A549 (cell line): ENCODE measurements at regions not wholly inside any gene's neighbourhood (a gene's known extent, or its start where the extent isn't known, plus 50 kb on each side); places are given as distances from the start of the nearest gene placed in this dataset.

Experiments used
- ATAC-seq, 2 experiments: fragments of 200-7000 bp in 1 of 2; fragments of >200 bp in 1 of 2; cut with Nextera tagmentation in 1 of 2; cut with Tn5 transposase in 1 of 2; 3 replicates each; pipeline versions ENCODE4 v1.8.0 to v1.9.1; 2018 to 2020; ENCODE audit warnings: mild to moderate bottlenecking in 1 of 2, moderate library complexity in 1 of 2
- CTCF ChIA-PET: fragments of 300-600 bp; sonication (Branson Sonifier 250); formaldehyde crosslinking; extraction: SDS; loops from one replicate; lab custom pipeline; 2021; ENCODE audit warnings: antibody characterized with exemption, inconsistent platforms; lab: Yijun Ruan, JAX
- POLR2A ChIA-PET: fragments of 350-600 bp; formaldehyde crosslinking; extraction: SDS; loops from one replicate; lab custom pipeline; 2021; ENCODE audit warnings: antibody characterized with exemption, inconsistent platforms; lab: Yijun Ruan, JAX
- DNase-seq, 2 experiments: peaks; one replicate each; pipeline versions ENCODE4 v3.0.0 to v3.0.0-alpha.2; 2011 to 2016; ENCODE audit warnings: low read depth in 1 of 2, low spot score in 1 of 2
- FAIRE-seq: peaks from 2 replicates; lab custom pipeline; 2011; peaks lifted over from hg19 to GRCh38; lab: Jason Lieb, UNC
- H3K27ac ChIP-seq, 2 experiments: fragments of >200 bp; sonication (Bioruptor Twin); formaldehyde crosslinking; 3 replicates each; pipeline ENCODE4 v1.5.1; 2016 to 2017
- H3K4me1 ChIP-seq: fragments of >200 bp; sonication (Bioruptor Twin); formaldehyde crosslinking; 3 replicates; pipeline ENCODE4 v1.6.1; 2016
- H3K4me2 ChIP-seq: fragments of >200 bp; sonication (Bioruptor Twin); formaldehyde crosslinking; 3 replicates; pipeline ENCODE4 v1.6.1; 2016
- H3K4me3 ChIP-seq: fragments of >200 bp; sonication (Bioruptor Twin); formaldehyde crosslinking; 3 replicates; pipeline ENCODE4 v1.5.1; 2016
- H3K9me3 ChIP-seq: fragments of >200 bp; sonication (Bioruptor Twin); formaldehyde crosslinking; 3 replicates; pipeline ENCODE4 v1.6.1; 2016
- ATOH8 ChIP-seq: fragments of 250-450 bp; sonication (Bioruptor Pico); IDR thresholded peaks from 2 replicates; pipeline ENCODE4 v1.5.0; 2020; ENCODE audit warnings: low read depth, mild to moderate bottlenecking, moderate library complexity
- BHLHE40 ChIP-seq: IDR thresholded peaks from 2 replicates; pipeline ENCODE4 v1.6.1; 2012; ENCODE audit warnings: low read depth, low read length, inconsistent platforms
- CBX2 ChIP-seq: fragments of 200-600 bp; sonication (generic); IDR thresholded peaks from 2 replicates; pipeline ENCODE4 v1.6.1; 2016; ENCODE audit warnings: low read depth, mild to moderate bottlenecking, borderline replicate concordance
- CHD4 ChIP-seq: fragments of 200-600 bp; sonication (generic); IDR thresholded peaks from 2 replicates; pipeline ENCODE4 v1.6.1; 2016; ENCODE audit warnings: antibody characterized with exemption, mild to moderate bottlenecking, borderline replicate concordance
- EHF ChIP-seq: fragments of 250-450 bp; sonication (Bioruptor Pico); IDR thresholded peaks from 2 replicates; pipeline ENCODE4 v1.5.0; 2020; ENCODE audit warnings: mild to moderate bottlenecking
- EP300 ChIP-seq, 2 experiments: fragments of >200 bp; sonication (Bioruptor Twin); formaldehyde crosslinking; IDR thresholded peaks; 2 replicates in 1 of 2; 3 replicates in 1 of 2; pipeline ENCODE4 v1.6.1; 2016 to 2017
- FOSB ChIP-seq: fragments of 250-450 bp; sonication (Bioruptor Pico); IDR thresholded peaks from 2 replicates; pipeline ENCODE4 v1.5.0; 2020; ENCODE audit warnings: mild to moderate bottlenecking, moderate library complexity
- HDAC2 ChIP-seq: fragments of 200-600 bp; sonication (generic); IDR thresholded peaks from 2 replicates; pipeline ENCODE4 v1.6.1; 2016
- HOXA7 ChIP-seq: fragments of 250-450 bp; sonication (Bioruptor Pico); IDR thresholded peaks from 2 replicates; pipeline ENCODE4 v1.5.0; 2020; ENCODE audit warnings: mild to moderate bottlenecking, moderate library complexity
- HOXB13 ChIP-seq: fragments of 250-450 bp; sonication (Bioruptor Pico); IDR thresholded peaks from 2 replicates; pipeline ENCODE4 v1.5.0; 2020; ENCODE audit warnings: low read depth, mild to moderate bottlenecking, moderate library complexity
- HOXB5 ChIP-seq: fragments of 250-450 bp; sonication (Bioruptor Pico); IDR thresholded peaks from 2 replicates; pipeline ENCODE4 v1.5.0; 2020; ENCODE audit warnings: mild to moderate bottlenecking, moderate library complexity
- JUN ChIP-seq, 2 experiments: fragments of >200 bp; sonication (Bioruptor Twin); formaldehyde crosslinking; IDR thresholded peaks; 2 replicates in 1 of 2; 3 replicates in 1 of 2; pipeline ENCODE4 v1.6.1; 2016 to 2017
- JUNB ChIP-seq: fragments of >200 bp; sonication (Bioruptor Twin); formaldehyde crosslinking; IDR thresholded peaks from 2 replicates; pipeline ENCODE4 v1.6.1; 2016
- KDM1A ChIP-seq: fragments of 200-600 bp; sonication (generic); IDR thresholded peaks from 2 replicates; pipeline ENCODE4 v1.6.1; 2016; ENCODE audit warnings: low read depth, mild to moderate bottlenecking
- KDM5A ChIP-seq: fragments of 200-600 bp; sonication (generic); IDR thresholded peaks from 2 replicates; pipeline ENCODE4 v1.6.1; 2016; ENCODE audit warnings: antibody characterized with exemption, mild to moderate bottlenecking
- MAFK ChIP-seq: fragments of 450-650 bp; IDR thresholded peaks from 2 replicates; pipeline ENCODE4 v1.6.1; 2014; ENCODE audit not compliant: partially characterized antibody
- MAZ ChIP-seq: fragments of 150-350 bp; IDR thresholded peaks from 2 replicates; pipeline ENCODE4 v1.6.1; 2014; ENCODE audit warnings: antibody characterized with exemption, low read depth, low read length, borderline replicate concordance
- NR3C1 ChIP-seq: fragments of >200 bp; sonication (Bioruptor Twin); formaldehyde crosslinking; IDR thresholded peaks from 3 replicates; pipeline ENCODE4 v1.6.1; 2017
- PBX3 ChIP-seq: IDR thresholded peaks from 2 replicates; pipeline ENCODE4 v1.6.1; 2012
- POLR2A ChIP-seq: IDR thresholded peaks from 2 replicates; pipeline ENCODE4 v1.6.1; 2012; ENCODE audit warnings: mild to moderate bottlenecking, low read length
- POLR2AphosphoS2 ChIP-seq: conservative IDR thresholded peaks from 2 replicates; pipeline ENCODE4 v1.6.1; 2012; ENCODE audit warnings: low read length, improper control_type of control experiment, inconsistent platforms
- RARB ChIP-seq: fragments of 250-450 bp; sonication (Bioruptor Pico); IDR thresholded peaks from 2 replicates; pipeline ENCODE4 v1.8.0; 2021; ENCODE audit warnings: mild to moderate bottlenecking, moderate library complexity
- RNF2 ChIP-seq: fragments of 200-600 bp; sonication (generic); IDR thresholded peaks from 2 replicates; pipeline ENCODE4 v1.6.1; 2016; ENCODE audit warnings: low read depth, mild to moderate bottlenecking, antibody characterized with exemption, moderate library complexity, borderline replicate concordance
- SREBF2 ChIP-seq: fragments of 450-650 bp; IDR thresholded peaks from 2 replicates; pipeline ENCODE4 v1.6.1; 2014; ENCODE audit warnings: mild to moderate bottlenecking, moderate library complexity
- TP53 ChIP-seq: fragments of 250-450 bp; sonication (Bioruptor Pico); IDR thresholded peaks from 2 replicates; pipeline ENCODE4 v1.5.0; 2021; ENCODE audit warnings: mild to moderate bottlenecking, moderate library complexity
- USF2 ChIP-seq: fragments of 450-650 bp; IDR thresholded peaks from 2 replicates; pipeline ENCODE4 v1.6.1; 2014; ENCODE audit warnings: antibody characterized with exemption
- ZNF302 ChIP-seq: fragments of 250-450 bp; sonication (Bioruptor Pico); IDR thresholded peaks from 2 replicates; pipeline ENCODE4 v1.9.0; 2021; ENCODE audit warnings: inconsistent platforms, mild to moderate bottlenecking, moderate library complexity
- ZSCAN20 ChIP-seq: fragments of 250-450 bp; sonication (Bioruptor Pico); IDR thresholded peaks from 2 replicates; pipeline ENCODE4 v1.8.0; 2022; ENCODE audit warnings: mild to moderate bottlenecking, moderate library complexity
- WGBS: methylation state at CpG from one replicate; pipeline ENCODE4 v1.1.6; 2017; ENCODE audit errors: missing lambda C conversion rate; 5-methylcytosine and 5-hydroxymethylcytosine counted together
- TF ChIP-seq, protein P1 (sequence below): fragments of >200 bp; sonication (Bioruptor Twin); formaldehyde crosslinking; IDR thresholded peaks from 2 replicates; pipeline ENCODE4 v1.6.1; 2016
- TF ChIP-seq, protein P2 (sequence below): IDR thresholded peaks from 2 replicates; pipeline ENCODE4 v1.6.1; 2012

DNA sequence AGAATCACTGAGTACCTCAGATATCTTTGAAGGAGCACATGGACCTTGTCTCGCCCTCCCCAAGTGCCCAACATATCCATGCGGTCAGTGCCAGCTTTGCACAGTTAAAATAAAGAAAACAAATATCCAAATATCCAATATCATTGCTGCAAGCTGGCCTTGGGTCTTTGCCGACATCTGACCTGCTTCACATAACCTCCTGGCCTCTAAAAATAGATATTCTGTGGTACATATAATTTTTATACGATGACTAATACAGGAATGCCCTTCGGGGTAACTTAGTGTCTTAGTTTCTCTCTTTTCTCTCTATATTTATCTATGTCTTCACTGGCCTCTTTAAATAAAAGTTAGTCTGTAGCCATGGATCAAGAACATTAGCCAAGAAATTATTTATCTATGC, 67.8 kb downstream of the MAF start:
- no peaks in the 10 kb centered on the region for H3K9me3 ChIP-seq
- no peak for ATAC-seq
- H3K4me1 ChIP-seq = no peaks in the 10 kb centered on the region
- WGBS = 27% methylated on average over 5 of the region's 5 CpGs
- DNase-seq = no peak
- TF ChIP-seq ZSCAN20 (no peak), NR3C1 (no peak), HDAC2 (no peak), BHLHE40 (no peak), PBX3 (no peak), CBX2 (no peak)
- no peak overlapping the region for H3K4me3 ChIP-seq
- FAIRE-seq = no peak
- no peak overlapping the region for H3K4me2 ChIP-seq
- CTCF ChIA-PET = no interaction called here
- no peak overlapping the region for H3K27ac ChIP-seq
- POLR2A ChIA-PET = no interaction called here

- WGBS = 69% methylated on average over 4 of the region's 4 CpGs
- Histone ChIP-seq H3K4me3 (no peak overlapping the region), H3K9me3 (no peaks in the 10 kb centered on the region), H3K27ac (no peak overlapping the region), H3K4me2 (no peak overlapping the region), H3K4me1 (no peaks in the 10 kb centered on the region)
- no peak for TF ChIP-seq POLR2A
- TF ChIP-seq RNF2 = no peak
- no peak for TF ChIP-seq JUNB
- no peak for TF ChIP-seq FOSB (CRISPR knock-in tag)
- no peak for TF ChIP-seq MAFK
- no peak for TF ChIP-seq SREBF2
- TF ChIP-seq, protein P1, sequence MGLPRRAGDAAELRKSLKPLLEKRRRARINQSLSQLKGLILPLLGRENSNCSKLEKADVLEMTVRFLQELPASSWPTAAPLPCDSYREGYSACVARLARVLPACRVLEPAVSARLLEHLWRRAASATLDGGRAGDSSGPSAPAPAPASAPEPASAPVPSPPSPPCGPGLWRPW = no peak
- TF ChIP-seq ATOH8 (CRISPR knock-in tag) = no peak
- no peak for TF ChIP-seq HDAC2
- no peak for TF ChIP-seq KDM5A
- ChIA-PET POLR2A (no interaction called here), CTCF (no interaction called here)
- FAIRE-seq = no peak
- DNase-seq = no peak
- no peak for ATAC-seq
These were observed 68.3 kb downstream of the MAF start for GRCh38 chr16:79532273-79532672.

DNA sequence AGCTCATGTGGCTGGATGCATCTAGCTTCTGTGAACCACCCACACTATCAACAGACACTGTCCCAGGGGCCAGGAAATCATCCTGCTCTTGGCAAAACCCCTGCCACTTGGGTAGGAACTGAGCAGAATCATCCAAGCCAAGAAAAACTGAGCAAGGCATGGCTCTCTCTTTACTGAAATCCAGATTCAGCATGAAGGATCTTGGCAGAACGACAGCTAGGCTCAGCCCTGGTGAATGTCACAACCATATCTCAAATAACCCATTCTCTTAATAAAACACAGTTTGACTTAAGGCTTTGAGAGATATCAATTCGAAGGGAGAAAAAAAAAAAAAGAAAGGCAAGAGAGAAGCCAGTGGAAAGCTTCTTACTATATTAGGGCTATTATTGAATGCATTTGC, 72.2 kb downstream of the MAF start:
- H3K4me3 ChIP-seq = no peak overlapping the region
- FAIRE-seq (no peak), ATAC-seq (no peak), DNase-seq (no peak)
- CTCF ChIA-PET = interaction anchor here (0.6 kb wide), 2 partner anchors 18 to 1131 kb away, joined by 3 read pairs; no protein-coding TSS in a partner anchor
- WGBS = 0% methylated on average over 2 of the region's 2 CpGs
- H3K9me3 ChIP-seq = no peaks in the 10 kb centered on the region
- H3K27ac ChIP-seq = no peak overlapping the region
- TF ChIP-seq CHD4 (no peak), POLR2AphosphoS2 (no peak), CBX2 (no peak)
- TF ChIP-seq, protein P2, sequence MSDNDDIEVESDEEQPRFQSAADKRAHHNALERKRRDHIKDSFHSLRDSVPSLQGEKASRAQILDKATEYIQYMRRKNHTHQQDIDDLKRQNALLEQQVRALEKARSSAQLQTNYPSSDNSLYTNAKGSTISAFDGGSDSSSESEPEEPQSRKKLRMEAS = no peak
- POLR2A ChIA-PET = no interaction called here
- no peak overlapping the region for H3K4me2 ChIP-seq
- no peaks in the 10 kb centered on the region for H3K4me1 ChIP-seq

- no peak for DNase-seq
- WGBS = 16% methylated on average over 9 of the region's 9 CpGs
- ATAC-seq = no peak
- no peak for FAIRE-seq
- ChIA-PET CTCF (no interaction called here), POLR2A (no interaction called here)
- no peak overlapping the region for H3K4me2 ChIP-seq
- no peaks in the 10 kb centered on the region for H3K4me1 ChIP-seq
- no peak overlapping the region for H3K27ac ChIP-seq
- H3K4me3 ChIP-seq = no peak overlapping the region
- H3K9me3 ChIP-seq = no peaks in the 10 kb centered on the region
- TF ChIP-seq NR3C1 = no peak
- TF ChIP-seq MAZ = no peak
- TF ChIP-seq ZNF302 = no peak
- no peak for TF ChIP-seq POLR2A
- TF ChIP-seq RARB (CRISPR knock-in tag) = no peak
- no peak for TF ChIP-seq KDM5A
- TF ChIP-seq EP300 (IDR thresholded peaks at IDR 0.05) = no peak
- no peak for TF ChIP-seq USF2
- TF ChIP-seq HOXB5 (CRISPR knock-in tag) = no peak
- no peak for TF ChIP-seq KDM1A
- no peak for TF ChIP-seq EHF (CRISPR knock-in tag)
- TF ChIP-seq RNF2 = no peak
- TF ChIP-seq HOXB13 (CRISPR knock-in tag) = no peak
- TF ChIP-seq TP53 (CRISPR knock-in tag) = no peak
- TF ChIP-seq JUN (IDR thresholded peaks at IDR 0.05) = no peak
- no peak for TF ChIP-seq HOXA7 (CRISPR knock-in tag)
These were observed 76.6 kb downstream of the MAF start for GRCh38 chr16:79523971-79524370.
